ENCODE measurements at regions not wholly inside any gene's neighbourhood (a gene's known extent, or its start where the extent isn't known, plus 50 kb on each side); places are given as distances from the start of the nearest gene placed in this dataset.

DNA sequence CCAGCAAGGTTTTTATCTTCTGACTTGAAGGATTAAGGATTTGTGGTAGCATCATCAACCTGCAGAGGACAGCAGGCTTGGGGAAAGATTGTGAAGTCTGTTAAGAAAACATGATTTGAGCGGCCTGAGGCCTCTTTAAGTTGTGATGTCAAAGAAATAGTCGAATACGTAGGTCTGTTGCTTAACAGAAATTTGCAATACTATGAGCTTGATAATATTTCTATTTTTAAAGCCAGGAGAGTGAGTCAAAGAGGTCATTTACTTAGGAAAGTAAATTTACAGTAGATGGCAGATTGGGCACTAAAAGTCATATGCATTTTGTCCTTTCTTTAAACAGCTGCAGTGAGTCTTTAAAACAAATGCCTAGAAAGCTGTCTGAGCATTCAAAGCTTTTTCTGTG, 336.3 kb downstream of the DIPK2A start:
- H3K27ac ChIP-seq (ENCODE audit: control insufficient read depth, insufficient read depth, low read length), result no peak overlapping the region
- no peak overlapping the region for H2AFZ ChIP-seq (ENCODE audit: control insufficient read depth, low read length)
- H3K4me3 ChIP-seq (ENCODE audit: control insufficient read depth in 2 of 3, extremely low read depth in 1 of 3, insufficient read depth in 2 of 3, low read depth in 1 of 3, low read length in 3 of 3), result no peak overlapping the region
- no peak overlapping the region for H3K4me2 ChIP-seq (ENCODE audit: control insufficient read depth, extremely low read depth, insufficient read depth, low read depth, low read length)
- H3K9ac ChIP-seq (ENCODE audit: control insufficient read depth, extremely low read depth, insufficient read depth, low read length), result no peak overlapping the region
- H4K20me1 ChIP-seq (ENCODE audit: control insufficient read depth, extremely low read depth, insufficient read depth, low read length), result no peaks in the 10 kb centered on the region
- H3K4me1 ChIP-seq (ENCODE audit: control insufficient read depth, extremely low read depth, insufficient read depth, low read length), result no peaks in the 10 kb centered on the region
- H3K79me2 ChIP-seq (ENCODE audit: control insufficient read depth, insufficient read depth, low read length), result no peaks in the 10 kb centered on the region
- no peak for TF ChIP-seq EZH2 (IDR thresholded peaks at IDR 0.05; ENCODE audit: low read length)
- TF ChIP-seq, protein P1, sequence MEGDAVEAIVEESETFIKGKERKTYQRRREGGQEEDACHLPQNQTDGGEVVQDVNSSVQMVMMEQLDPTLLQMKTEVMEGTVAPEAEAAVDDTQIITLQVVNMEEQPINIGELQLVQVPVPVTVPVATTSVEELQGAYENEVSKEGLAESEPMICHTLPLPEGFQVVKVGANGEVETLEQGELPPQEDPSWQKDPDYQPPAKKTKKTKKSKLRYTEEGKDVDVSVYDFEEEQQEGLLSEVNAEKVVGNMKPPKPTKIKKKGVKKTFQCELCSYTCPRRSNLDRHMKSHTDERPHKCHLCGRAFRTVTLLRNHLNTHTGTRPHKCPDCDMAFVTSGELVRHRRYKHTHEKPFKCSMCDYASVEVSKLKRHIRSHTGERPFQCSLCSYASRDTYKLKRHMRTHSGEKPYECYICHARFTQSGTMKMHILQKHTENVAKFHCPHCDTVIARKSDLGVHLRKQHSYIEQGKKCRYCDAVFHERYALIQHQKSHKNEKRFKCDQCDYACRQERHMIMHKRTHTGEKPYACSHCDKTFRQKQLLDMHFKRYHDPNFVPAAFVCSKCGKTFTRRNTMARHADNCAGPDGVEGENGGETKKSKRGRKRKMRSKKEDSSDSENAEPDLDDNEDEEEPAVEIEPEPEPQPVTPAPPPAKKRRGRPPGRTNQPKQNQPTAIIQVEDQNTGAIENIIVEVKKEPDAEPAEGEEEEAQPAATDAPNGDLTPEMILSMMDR (optimal IDR thresholded peaks at IDR 0.05 in 1 of 3, IDR thresholded peaks at IDR 0.05 in 1 of 3, conservative IDR thresholded peaks at IDR 0.05 in 1 of 3; ENCODE audit: extremely low read depth in 1 of 3, insufficient read depth in 2 of 3, low read length in 3 of 3), result no peak
- H3K9me3 ChIP-seq (ENCODE audit: control insufficient read depth, low read depth, low read length), result no peaks in the 10 kb centered on the region
- H3K36me3 ChIP-seq (ENCODE audit: control insufficient read depth in 2 of 2, extremely low read depth in 1 of 2, insufficient read depth in 2 of 2, low read length in 2 of 2), result no peaks in the 10 kb centered on the region
- H3K9me1 ChIP-seq (ENCODE audit: control insufficient read depth, extremely low read depth, insufficient read depth, low read length), result no peaks in the 10 kb centered on the region
- FAIRE-seq (no peak), DNase-seq (ENCODE audit: low read depth, low spot score) (no peak)
- no peaks in the 10 kb centered on the region for H3K27me3 ChIP-seq (ENCODE audit: control insufficient read depth, extremely low read depth, insufficient read depth, low read length)
- dilution Hi-C loops (cut with MboI; ENCODE audit: extremely low pct_ligation_motif_present, low sequenced_read_pairs), result no loop called here

- H3K4me2 ChIP-seq (ENCODE audit: control insufficient read depth, extremely low read depth, insufficient read depth, low read depth, low read length), result no peak overlapping the region
These were observed 336.8 kb downstream of the DIPK2A start for GRCh38 chr3:144308396-144308795.

More at GRCh38 chr3:144308396-144308795, 336.8 kb downstream of the DIPK2A start:
- dilution Hi-C loops (cut with MboI; ENCODE audit: extremely low pct_ligation_motif_present, low sequenced_read_pairs), result no loop called here
- H4K20me1 ChIP-seq (ENCODE audit: control insufficient read depth, extremely low read depth, insufficient read depth, low read length), result no peaks in the 10 kb centered on the region
- DNase-seq (ENCODE audit: low read depth, low spot score) (no peak), FAIRE-seq (no peak)
- no peaks in the 10 kb centered on the region for H3K4me1 ChIP-seq (ENCODE audit: control insufficient read depth, extremely low read depth, insufficient read depth, low read length)
- no peaks in the 10 kb centered on the region for H3K9me3 ChIP-seq (ENCODE audit: control insufficient read depth, low read depth, low read length)
- no peaks in the 10 kb centered on the region for H3K79me2 ChIP-seq (ENCODE audit: control insufficient read depth, insufficient read depth, low read length)
- no peaks in the 10 kb centered on the region for H3K27me3 ChIP-seq (ENCODE audit: control insufficient read depth, extremely low read depth, insufficient read depth, low read length)
- no peak for TF ChIP-seq EZH2 (IDR thresholded peaks at IDR 0.05; ENCODE audit: low read length)
- TF ChIP-seq, protein P1 (optimal IDR thresholded peaks at IDR 0.05 in 1 of 3, IDR thresholded peaks at IDR 0.05 in 1 of 3, conservative IDR thresholded peaks at IDR 0.05 in 1 of 3; ENCODE audit: extremely low read depth in 1 of 3, insufficient read depth in 2 of 3, low read length in 3 of 3), result no peak
- no peak overlapping the region for H3K4me3 ChIP-seq (ENCODE audit: control insufficient read depth in 2 of 3, extremely low read depth in 1 of 3, insufficient read depth in 2 of 3, low read depth in 1 of 3, low read length in 3 of 3)
- H3K36me3 ChIP-seq (ENCODE audit: control insufficient read depth in 2 of 2, extremely low read depth in 1 of 2, insufficient read depth in 2 of 2, low read length in 2 of 2), result no peaks in the 10 kb centered on the region
- H3K27ac ChIP-seq (ENCODE audit: control insufficient read depth, insufficient read depth, low read length), result no peak overlapping the region
- H3K9ac ChIP-seq (ENCODE audit: control insufficient read depth, extremely low read depth, insufficient read depth, low read length), result no peak overlapping the region
- no peaks in the 10 kb centered on the region for H3K9me1 ChIP-seq (ENCODE audit: control insufficient read depth, extremely low read depth, insufficient read depth, low read length)
- no peak overlapping the region for H2AFZ ChIP-seq (ENCODE audit: control insufficient read depth, low read length)
